IPS-15b (cell line): ENCODE measurements at regions not wholly inside any gene's neighbourhood (a gene's known extent, or its start where the extent isn't known, plus 50 kb on each side); places are given as distances from the start of the nearest gene placed in this dataset.

ENCODE experiments used
- H3K27me3 ChIP-seq: one replicate; pipeline ENCODE4 v1.6.1; 2013; ENCODE audit warnings: low read length; ENCODE audit not compliant: control insufficient read depth, insufficient read depth
- H3K36me3 ChIP-seq: one replicate; pipeline ENCODE4 v1.6.1; 2013; ENCODE audit warnings: low read length; ENCODE audit not compliant: control insufficient read depth, insufficient read depth
- H3K4me1 ChIP-seq: one replicate; pipeline ENCODE4 v1.6.1; 2013; ENCODE audit warnings: mild to moderate bottlenecking, low read length; ENCODE audit not compliant: control insufficient read depth, insufficient read depth
- H3K4me3 ChIP-seq: one replicate; pipeline ENCODE4 v1.5.1; 2013; ENCODE audit warnings: low read depth, low read length
- H3K9ac ChIP-seq: one replicate; pipeline ENCODE4 v1.6.1; 2013; ENCODE audit warnings: low read depth, mild to moderate bottlenecking, low read length
- H3K9me3 ChIP-seq: one replicate; pipeline ENCODE4 v1.6.1; 2013; ENCODE audit warnings: mild to moderate bottlenecking, low read length; ENCODE audit not compliant: control insufficient read depth, insufficient read depth

GRCh38 chr6:9810286-9810685 is 604.6 kb downstream of the TFAP2A start:
- Histone ChIP-seq H3K9ac (no peak overlapping the region), H3K27me3 (no peaks in the 10 kb centered on the region), H3K4me3 (peak overlapping the region; percentile 45), H3K36me3 (no peaks in the 10 kb centered on the region), H3K9me3 (no peaks in the 10 kb centered on the region), H3K4me1 (no peaks in the 10 kb centered on the region)

GRCh38 chr6:9806195-9806594 is 608.7 kb downstream of the TFAP2A start:
- H3K4me1 ChIP-seq = no peaks in the 10 kb centered on the region
- no peak overlapping the region for H3K4me3 ChIP-seq
- H3K9me3 ChIP-seq = no peaks in the 10 kb centered on the region
- H3K9ac ChIP-seq = no peak overlapping the region
- H3K27me3 ChIP-seq = no peaks in the 10 kb centered on the region
- no peaks in the 10 kb centered on the region for H3K36me3 ChIP-seq

DNA sequence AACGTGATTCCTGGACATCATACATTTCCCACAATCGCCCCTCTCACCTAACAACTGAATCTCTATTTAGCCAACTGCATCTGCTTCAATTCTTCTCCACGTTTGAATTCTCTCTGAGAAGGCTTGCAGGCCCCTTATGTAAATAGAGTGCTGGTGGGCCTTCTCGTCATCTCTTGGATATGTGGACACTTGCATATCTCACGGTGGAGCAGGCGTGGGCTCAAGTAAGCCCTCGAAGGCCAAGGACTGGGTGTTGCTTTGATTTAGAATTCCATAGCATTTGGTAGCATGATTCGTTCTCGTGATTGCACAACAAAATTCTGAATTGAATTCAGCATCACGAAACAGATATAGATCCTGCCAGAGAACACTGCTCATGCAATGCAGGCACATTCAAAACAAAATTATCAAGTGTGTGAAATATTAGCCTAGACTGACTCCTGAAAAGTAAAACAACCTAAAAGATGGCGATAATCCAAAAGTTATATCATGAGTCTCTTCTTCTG is 613.6 kb downstream of the TFAP2A start:
- Histone ChIP-seq H3K27me3 (no peaks in the 10 kb centered on the region), H3K9ac (no peak overlapping the region), H3K4me3 (no peak overlapping the region), H3K9me3 (no peaks in the 10 kb centered on the region), H3K4me1 (no peaks in the 10 kb centered on the region), H3K36me3 (no peaks in the 10 kb centered on the region)

DNA sequence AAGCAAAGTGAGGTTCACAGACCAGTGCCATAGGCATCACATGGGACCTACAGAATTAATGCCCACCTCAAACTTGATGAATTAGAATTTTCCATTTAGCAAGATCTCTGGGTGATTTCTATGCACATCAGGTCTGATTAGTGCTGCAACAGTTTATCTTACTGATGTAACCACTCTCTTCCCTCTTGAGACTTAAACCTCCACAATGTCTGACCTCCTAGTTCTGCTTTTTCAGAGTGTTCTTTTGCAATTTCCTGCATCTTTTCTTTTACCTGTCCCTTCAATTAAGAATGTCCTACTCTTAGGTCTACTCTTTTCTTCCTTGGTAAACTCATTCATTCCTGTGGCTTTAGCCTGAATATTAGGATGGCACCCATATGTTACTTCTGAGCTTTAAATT is 615.3 kb downstream of the TFAP2A start:
- Histone ChIP-seq H3K4me3 (no peak overlapping the region), H3K9me3 (no peaks in the 10 kb centered on the region), H3K27me3 (no peaks in the 10 kb centered on the region), H3K36me3 (no peaks in the 10 kb centered on the region), H3K9ac (no peak overlapping the region), H3K4me1 (no peaks in the 10 kb centered on the region)

DNA sequence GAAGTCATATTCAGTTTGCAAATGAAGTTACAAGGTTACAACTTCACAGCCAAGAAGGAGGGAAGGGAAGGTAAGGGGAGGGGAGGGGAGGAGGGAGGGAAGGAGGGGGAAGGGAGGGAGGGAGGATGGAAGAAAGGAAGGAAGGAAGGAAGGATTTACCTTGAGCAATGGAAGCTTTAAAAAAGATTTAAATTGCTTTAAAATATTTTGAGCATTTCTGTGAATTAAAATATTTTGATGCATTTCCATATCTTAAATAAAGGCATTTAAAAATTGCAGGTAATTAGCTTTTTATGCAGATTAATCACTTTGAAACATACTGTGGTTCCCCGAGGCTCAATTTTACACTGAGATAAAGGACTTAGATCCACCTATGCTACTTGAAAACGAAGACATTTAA is 618.0 kb downstream of the TFAP2A start:
- Histone ChIP-seq H3K4me3 (no peak overlapping the region), H3K9me3 (no peaks in the 10 kb centered on the region), H3K27me3 (no peaks in the 10 kb centered on the region), H3K4me1 (no peaks in the 10 kb centered on the region), H3K9ac (no peak overlapping the region), H3K36me3 (no peaks in the 10 kb centered on the region)

DNA sequence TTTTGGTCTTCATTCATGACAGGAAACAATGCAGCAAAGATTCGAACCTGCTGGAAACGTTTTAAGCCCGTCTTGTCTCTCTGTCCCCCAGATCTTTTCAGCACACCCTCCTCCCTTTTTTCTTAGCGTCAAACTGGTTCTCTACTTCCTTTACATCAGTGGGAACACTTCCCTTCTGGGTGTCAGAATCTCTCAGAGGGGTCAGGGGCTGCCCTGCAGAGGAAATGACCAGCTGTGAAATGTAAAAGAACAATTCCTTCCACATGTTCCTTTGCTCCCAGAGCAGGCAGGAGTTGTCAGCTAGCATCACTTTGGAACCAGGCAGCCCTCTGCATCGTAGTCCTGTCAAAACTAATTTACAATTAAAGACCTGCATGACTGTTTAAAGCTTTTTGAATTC is 619.0 kb downstream of the TFAP2A start:
- H3K36me3 ChIP-seq = no peaks in the 10 kb centered on the region
- H3K4me3 ChIP-seq = no peak overlapping the region
- no peaks in the 10 kb centered on the region for H3K4me1 ChIP-seq
- no peaks in the 10 kb centered on the region for H3K9me3 ChIP-seq
- H3K9ac ChIP-seq = no peak overlapping the region
- no peaks in the 10 kb centered on the region for H3K27me3 ChIP-seq

DNA sequence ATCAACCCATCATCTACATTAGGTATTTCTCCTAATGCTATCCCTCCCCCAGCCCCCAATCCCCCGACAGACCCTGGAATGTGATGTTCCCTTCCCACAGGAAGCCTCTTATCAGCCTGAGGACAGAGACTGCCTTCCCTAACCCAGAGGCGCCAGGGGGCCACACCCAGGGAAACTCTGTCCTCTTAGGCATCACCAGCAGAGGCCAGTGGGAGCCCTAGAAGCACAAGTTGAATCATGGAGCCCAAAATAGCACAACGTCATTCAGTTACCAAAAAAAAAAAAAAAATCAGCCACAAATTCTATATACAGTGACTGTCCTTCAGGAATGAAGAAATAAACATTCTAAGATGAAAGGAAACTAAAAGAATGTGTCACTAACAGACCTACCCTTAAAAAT is 625.7 kb downstream of the TFAP2A start:
- Histone ChIP-seq H3K9ac (no peak overlapping the region), H3K4me1 (no peaks in the 10 kb centered on the region)

GRCh38 chr6:9784786-9785185 is 630.1 kb downstream of the TFAP2A start:
- Histone ChIP-seq H3K9ac (no peak overlapping the region), H3K9me3 (no peaks in the 10 kb centered on the region), H3K4me1 (peaks cover 5% of the 10 kb centered on the region), H3K27me3 (no peaks in the 10 kb centered on the region), H3K4me3 (no peak overlapping the region), H3K36me3 (no peaks in the 10 kb centered on the region)

More for the DNA sequence above, 625.7 kb downstream of the TFAP2A start:
- H3K9me3 ChIP-seq = no peaks in the 10 kb centered on the region
- H3K27me3 ChIP-seq = no peaks in the 10 kb centered on the region
- H3K36me3 ChIP-seq = no peaks in the 10 kb centered on the region
- H3K4me3 ChIP-seq = no peak overlapping the region

DNA sequence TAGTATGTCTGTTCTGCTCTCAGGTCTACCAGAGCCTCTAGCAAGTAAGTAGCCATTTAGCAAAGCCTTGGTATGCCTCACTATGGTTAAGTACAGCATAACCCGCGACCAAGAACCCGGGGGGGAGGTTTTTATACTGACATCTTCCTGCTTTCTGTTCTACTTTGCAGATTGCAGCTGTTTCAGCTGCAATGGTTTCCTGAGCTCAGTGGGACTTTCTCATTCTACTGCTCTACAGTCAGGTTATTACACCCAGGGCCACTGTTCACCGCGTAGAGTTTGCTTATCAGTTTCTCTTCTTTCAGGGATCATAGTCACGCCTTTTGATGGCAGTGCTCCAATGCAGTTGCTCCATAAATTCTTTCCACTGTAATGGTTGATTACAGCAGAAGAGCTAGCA is 631.3 kb downstream of the TFAP2A start:
- Histone ChIP-seq H3K36me3 (no peaks in the 10 kb centered on the region), H3K9me3 (no peaks in the 10 kb centered on the region), H3K27me3 (no peaks in the 10 kb centered on the region), H3K4me1 (peaks cover 5% of the 10 kb centered on the region), H3K9ac (no peak overlapping the region), H3K4me3 (no peak overlapping the region)

GRCh38 chr6:9766240-9766915 is 648.5 kb downstream of the TFAP2A start:
- no peak overlapping the region for H3K9ac ChIP-seq
- H3K36me3 ChIP-seq = no peaks in the 10 kb centered on the region
- no peak overlapping the region for H3K4me3 ChIP-seq
- H3K4me1 ChIP-seq = no peaks in the 10 kb centered on the region
- H3K27me3 ChIP-seq = no peaks in the 10 kb centered on the region
- no peaks in the 10 kb centered on the region for H3K9me3 ChIP-seq

GRCh38 chr6:9761220-9761619 is 653.7 kb downstream of the TFAP2A start:
- H3K36me3 ChIP-seq = no peaks in the 10 kb centered on the region
- no peaks in the 10 kb centered on the region for H3K27me3 ChIP-seq
- H3K9ac ChIP-seq = no peak overlapping the region
- no peaks in the 10 kb centered on the region for H3K4me1 ChIP-seq
- H3K9me3 ChIP-seq = no peaks in the 10 kb centered on the region
- H3K4me3 ChIP-seq = no peak overlapping the region

DNA sequence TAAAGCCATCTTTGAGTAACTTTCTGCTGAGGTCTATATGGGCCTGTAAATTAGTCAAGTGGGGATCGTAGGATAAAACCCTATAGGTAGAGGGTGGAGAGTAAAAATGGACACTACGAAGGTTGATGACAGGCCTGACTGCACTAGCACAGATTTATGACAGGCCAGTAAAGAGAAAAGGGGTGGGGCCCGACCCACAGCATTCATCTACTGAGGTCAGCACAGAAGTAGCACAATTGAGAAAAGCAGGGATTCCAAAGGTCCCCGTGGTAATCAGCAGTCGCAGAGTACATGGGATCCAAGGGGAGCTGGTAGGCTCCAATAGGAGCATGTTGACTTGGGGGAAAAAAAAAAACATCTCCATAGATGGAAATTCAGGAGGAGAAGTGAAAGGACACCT is 660.4 kb downstream of the TFAP2A start:
- no peaks in the 10 kb centered on the region for H3K9me3 ChIP-seq
- no peak overlapping the region for H3K9ac ChIP-seq
- H3K4me1 ChIP-seq = no peaks in the 10 kb centered on the region
- H3K27me3 ChIP-seq = no peaks in the 10 kb centered on the region
- H3K36me3 ChIP-seq = no peaks in the 10 kb centered on the region
- H3K4me3 ChIP-seq = no peak overlapping the region
